ENCODE measurements at regions not wholly inside any gene's neighbourhood (a gene's known extent, or its start where the extent isn't known, plus 50 kb on each side); places are given as distances from the start of the nearest gene placed in this dataset.

DNA sequence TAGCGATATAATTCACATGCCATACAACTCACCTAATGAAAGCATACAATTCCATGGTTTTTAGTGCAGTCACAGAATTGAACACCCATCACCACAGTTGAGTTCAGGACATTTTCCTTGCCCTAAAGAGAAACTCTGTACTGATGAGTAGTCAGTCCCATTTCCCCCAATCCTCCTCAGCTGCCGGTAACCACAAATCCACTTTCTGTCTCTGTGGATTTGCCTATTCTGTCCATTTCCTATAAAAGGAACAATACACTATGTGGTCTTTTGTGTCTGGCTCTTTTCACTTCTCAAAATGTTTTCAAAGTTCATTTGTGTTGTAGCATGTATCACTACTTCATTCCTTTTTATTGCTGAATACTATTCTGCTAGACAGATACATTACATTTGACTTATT, 67.9 kb upstream of the TGM3 start:
- Mint-ChIP-seq H3K27ac (no peak overlapping the region), H3K4me3 (no peak overlapping the region), H3K9me3 (no peaks in the 10 kb centered on the region), H3K36me3 (no peaks in the 10 kb centered on the region), H3K4me1 (no peaks in the 10 kb centered on the region)
- no peak for ATAC-seq
- no peak for DNase-seq (ENCODE audit: low spot score in 2 of 2)

DNA sequence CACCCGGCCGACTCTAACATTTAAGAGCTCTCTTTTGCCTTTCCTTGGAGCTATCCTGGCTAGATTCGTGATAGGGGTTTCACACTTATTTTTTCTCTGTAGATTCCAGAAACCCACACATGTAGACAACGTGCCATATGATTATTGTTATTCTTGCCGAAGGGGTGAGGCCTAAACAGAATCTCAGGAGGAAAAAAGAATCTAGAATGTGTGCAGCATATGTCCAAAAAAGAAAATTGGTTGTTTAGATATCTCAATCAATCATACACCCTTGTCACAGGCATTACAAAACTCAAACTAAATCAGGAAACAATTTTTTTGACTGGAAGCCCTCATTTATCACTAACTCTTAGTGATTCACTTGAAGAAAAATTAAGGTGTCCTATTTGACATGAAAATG, 66.9 kb upstream of the TGM3 start:
- Mint-ChIP-seq H3K27ac (no peak overlapping the region), H3K4me1 (no peaks in the 10 kb centered on the region), H3K4me3 (no peak overlapping the region), H3K9me3 (no peaks in the 10 kb centered on the region), H3K36me3 (no peaks in the 10 kb centered on the region)
- DNase-seq (ENCODE audit: low spot score in 2 of 2) = no peak
- ATAC-seq = no peak

- Mint-ChIP-seq H3K4me1 (no peaks in the 10 kb centered on the region), H3K4me3 (no peak overlapping the region), H3K36me3 (no peaks in the 10 kb centered on the region), H3K9me3 (no peaks in the 10 kb centered on the region), H3K27ac (no peak overlapping the region)
- ATAC-seq (no peak), DNase-seq (ENCODE audit: low spot score in 2 of 2) (no peak)
These were observed 64.9 kb upstream of the TGM3 start for GRCh38 chr20:2230726-2231488.

DNA sequence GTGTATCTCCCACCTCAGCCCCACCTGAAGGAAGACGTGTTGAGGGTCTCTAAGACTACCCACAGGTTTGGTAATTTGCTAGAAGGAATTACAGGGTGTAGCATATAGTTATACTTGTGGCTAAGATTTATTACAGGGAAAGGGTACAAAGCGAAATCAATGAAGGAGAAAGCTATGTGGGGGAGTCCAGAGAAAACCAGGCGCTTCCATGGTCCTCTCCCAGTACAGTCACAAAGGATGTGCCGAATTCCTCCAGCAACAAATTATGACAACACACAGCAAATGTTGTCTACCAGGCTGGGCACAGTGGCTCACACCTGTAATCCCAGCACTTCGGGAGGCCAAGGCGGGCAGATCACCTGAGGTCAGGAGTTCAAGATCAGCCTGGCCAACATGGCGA, 64.1 kb upstream of the TGM3 start:
- DNase-seq (ENCODE audit: low spot score in 2 of 2) = no peak
- no peak for ATAC-seq
- Mint-ChIP-seq H3K4me1 (no peaks in the 10 kb centered on the region), H3K4me3 (no peak overlapping the region), H3K9me3 (no peaks in the 10 kb centered on the region), H3K27ac (no peak overlapping the region), H3K36me3 (no peaks in the 10 kb centered on the region)

DNA sequence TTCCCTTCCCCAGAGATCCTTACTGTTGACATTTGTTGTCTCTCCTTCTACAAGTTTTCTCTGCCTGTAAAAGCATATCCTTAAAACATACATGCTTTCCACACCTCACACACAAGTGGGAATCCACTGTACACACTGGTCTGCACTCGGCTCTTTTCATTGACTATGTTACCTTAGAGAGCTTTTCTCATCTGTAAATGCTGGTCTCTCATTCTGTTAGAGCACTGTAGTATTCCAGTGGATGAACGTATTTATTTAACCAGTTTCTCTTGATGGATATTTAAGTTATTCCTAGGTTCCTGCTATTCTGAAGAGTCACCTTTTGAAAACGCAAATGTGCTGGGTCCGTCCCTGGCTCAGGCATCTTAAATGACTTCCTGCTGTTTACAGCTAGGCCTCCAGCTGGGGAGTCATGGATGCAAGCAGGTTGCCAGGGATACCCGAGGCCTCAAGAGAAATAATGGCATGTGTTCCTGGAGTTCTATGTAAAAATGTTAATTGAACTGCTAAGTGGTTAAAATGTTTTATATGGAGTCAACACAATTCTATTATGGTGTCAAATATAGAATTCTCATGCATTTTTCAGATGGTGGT, 61.1 kb upstream of the TGM3 start:
- no peak for ATAC-seq
- no peak for DNase-seq (ENCODE audit: low spot score in 2 of 2)
- Mint-ChIP-seq H3K4me3 (no peak overlapping the region), H3K36me3 (no peaks in the 10 kb centered on the region), H3K9me3 (no peaks in the 10 kb centered on the region), H3K4me1 (no peaks in the 10 kb centered on the region), H3K27ac (no peak overlapping the region)

DNA sequence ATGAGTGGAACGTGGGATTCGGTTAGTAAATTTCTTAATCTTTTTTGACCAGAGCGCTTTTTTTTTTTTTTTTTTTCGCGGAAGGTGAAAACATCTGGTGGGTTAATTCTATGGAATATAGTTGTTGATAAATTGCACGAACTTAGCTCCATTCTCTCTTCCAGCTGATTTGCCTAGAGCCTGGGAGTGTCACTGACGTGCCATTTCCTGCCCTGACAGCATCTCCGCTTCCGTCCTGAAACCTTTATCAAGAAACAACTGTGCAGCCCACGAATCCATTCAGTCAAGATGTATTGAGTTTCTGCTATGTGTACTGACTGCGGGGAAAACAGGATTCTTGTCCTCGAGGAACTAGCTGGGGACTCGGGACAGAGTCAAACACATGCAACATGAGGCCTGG, 59.5 kb upstream of the TGM3 start:
- Mint-ChIP-seq H3K36me3 (no peaks in the 10 kb centered on the region), H3K4me1 (no peaks in the 10 kb centered on the region), H3K27ac (no peak overlapping the region), H3K9me3 (no peaks in the 10 kb centered on the region), H3K4me3 (no peak overlapping the region)
- no peak for DNase-seq (ENCODE audit: low spot score in 2 of 2)
- no peak for ATAC-seq

- Mint-ChIP-seq H3K4me3 (no peak overlapping the region), H3K4me1 (no peaks in the 10 kb centered on the region), H3K9me3 (no peaks in the 10 kb centered on the region), H3K27ac (no peak overlapping the region), H3K36me3 (no peaks in the 10 kb centered on the region)
- ATAC-seq (no peak), DNase-seq (ENCODE audit: low spot score in 2 of 2) (no peak)
These were observed 58.7 kb upstream of the TGM3 start for GRCh38 chr20:2237059-2237458.

- no peak overlapping the region for H3K27ac Mint-ChIP-seq
- no peaks in the 10 kb centered on the region for H3K9me3 Mint-ChIP-seq
- no peaks in the 10 kb centered on the region for H3K36me3 Mint-ChIP-seq
- DNase-seq (ENCODE audit: low spot score in 2 of 2) (no peak), ATAC-seq (no peak)
- H3K4me3 Mint-ChIP-seq = no peak overlapping the region
- H3K4me1 Mint-ChIP-seq = no peaks in the 10 kb centered on the region
These were observed 57.2 kb upstream of the TGM3 start for GRCh38 chr20:2238601-2239000.

- no peak for ATAC-seq
- Mint-ChIP-seq H3K4me1 (no peaks in the 10 kb centered on the region), H3K9me3 (no peaks in the 10 kb centered on the region), H3K36me3 (no peaks in the 10 kb centered on the region), H3K4me3 (no peak overlapping the region), H3K27ac (no peak overlapping the region)
- no peak for DNase-seq (ENCODE audit: low spot score in 2 of 2)
These were observed 55.0 kb upstream of the TGM3 start for GRCh38 chr20:2240835-2241234.

DNA sequence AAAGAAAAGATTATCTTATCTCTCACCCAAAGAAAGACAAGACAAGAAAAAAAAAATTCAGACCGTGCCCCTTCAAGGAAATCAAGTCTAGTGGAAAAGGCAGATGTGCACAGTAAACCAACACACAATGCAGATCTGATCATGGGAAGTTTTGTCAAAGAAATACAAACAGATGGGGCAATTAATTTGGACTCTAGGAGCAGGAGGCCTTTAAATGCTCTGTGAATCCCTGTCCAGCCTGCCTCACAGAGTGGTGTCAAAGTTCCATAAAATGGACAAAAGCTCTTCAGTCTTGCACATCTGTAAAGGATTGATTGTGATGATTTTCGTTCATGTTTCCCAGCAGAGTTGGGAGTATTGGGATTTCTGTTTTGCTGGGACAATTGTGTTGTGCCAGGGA, 53.1 kb upstream of the TGM3 start:
- Mint-ChIP-seq H3K4me3 (no peak overlapping the region), H3K9me3 (no peaks in the 10 kb centered on the region), H3K4me1 (no peaks in the 10 kb centered on the region), H3K27ac (no peak overlapping the region), H3K36me3 (no peaks in the 10 kb centered on the region)
- DNase-seq (ENCODE audit: low spot score in 2 of 2) = no peak
- ATAC-seq = no peak

- Mint-ChIP-seq H3K9me3 (no peaks in the 10 kb centered on the region), H3K27ac (no peak overlapping the region), H3K36me3 (no peaks in the 10 kb centered on the region), H3K4me3 (no peak overlapping the region), H3K4me1 (no peaks in the 10 kb centered on the region)
- ATAC-seq = no peak
- no peak for DNase-seq (ENCODE audit: low spot score in 2 of 2)
These were observed 51.3 kb upstream of the TGM3 start for GRCh38 chr20:2244523-2244922.

DNA sequence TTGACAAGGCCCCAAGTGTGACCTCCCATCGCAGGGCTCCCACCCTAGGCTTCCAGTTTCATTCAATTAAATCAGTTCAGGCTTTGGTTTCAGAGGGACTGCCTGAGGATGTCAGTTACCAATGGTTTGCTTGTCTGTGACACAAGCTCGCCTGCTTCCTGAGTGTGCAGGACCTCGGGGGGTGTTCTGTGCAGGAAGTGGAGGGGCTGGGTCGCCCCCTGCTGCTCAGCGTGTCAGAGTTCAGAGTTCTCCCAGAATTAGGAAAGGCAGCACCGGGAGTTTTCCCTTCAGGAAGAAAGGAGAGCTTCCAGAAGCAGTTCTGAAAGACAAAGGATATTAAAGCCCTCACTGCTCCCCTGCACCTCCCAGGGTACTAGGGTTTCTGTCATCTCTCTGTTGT, 50.8 kb upstream of the TGM3 start:
- ATAC-seq = no peak
- no peaks in the 10 kb centered on the region for H3K9me3 Mint-ChIP-seq
- H3K36me3 Mint-ChIP-seq = no peaks in the 10 kb centered on the region
- H3K4me1 Mint-ChIP-seq = no peaks in the 10 kb centered on the region
- no peak overlapping the region for H3K4me3 Mint-ChIP-seq
- H3K27ac Mint-ChIP-seq = no peak overlapping the region
- DNase-seq (ENCODE audit: low spot score in 2 of 2) = no peak

DNA sequence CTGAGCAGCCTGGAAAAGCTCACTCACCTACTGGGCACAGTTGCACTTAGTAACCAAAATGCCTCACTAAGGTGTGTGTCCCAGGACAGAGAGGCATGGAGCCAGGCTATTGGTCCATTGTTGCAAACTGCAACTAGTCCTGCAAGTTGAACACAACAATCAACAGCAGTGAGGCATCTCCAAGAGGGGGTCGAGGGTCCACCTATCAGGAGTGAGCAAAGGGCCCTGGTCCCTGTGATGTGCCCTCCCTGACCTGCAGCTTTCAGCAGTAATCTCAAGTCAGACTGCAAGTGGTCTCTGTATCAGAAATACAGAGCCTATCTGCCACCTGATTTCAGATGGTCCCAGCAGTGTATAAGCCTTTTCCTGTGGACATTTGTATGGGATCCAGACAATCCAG, 50.2 kb upstream of the TGM3 start:
- Mint-ChIP-seq H3K4me3 (no peak overlapping the region), H3K4me1 (no peaks in the 10 kb centered on the region), H3K27ac (no peak overlapping the region), H3K36me3 (no peaks in the 10 kb centered on the region), H3K9me3 (no peaks in the 10 kb centered on the region)
- DNase-seq (ENCODE audit: low spot score in 2 of 2) (no peak), ATAC-seq (no peak)
